PC-9 (cell line): ENCODE measurements at regions not wholly inside any gene's neighbourhood (a gene's known extent, or its start where the extent isn't known, plus 50 kb on each side); places are given as distances from the start of the nearest gene placed in this dataset.

Experiments used
- CTCF ChIP-seq: fragments of 200-600 bp; sonication (generic); conservative IDR thresholded peaks from 2 replicates; pipeline ENCODE4 v1.6.1; 2017; ENCODE audit warnings: mixed run types, antibody characterized with exemption, mild to moderate bottlenecking, moderate library complexity
- EZH2 ChIP-seq: fragments of 200-600 bp; sonication (generic); IDR thresholded peaks from 2 replicates; pipeline ENCODE4 v1.8.0; 2017; ENCODE audit warnings: antibody characterized with exemption, low read depth

GRCh38 chr3:135325726-135326235 is 530.7 kb downstream of the EPHB1 start:
- no peak for TF ChIP-seq CTCF
- no peak for TF ChIP-seq EZH2
